HEK293 (cell line): ENCODE measurements at regions not wholly inside any gene's neighbourhood (a gene's known extent, or its start where the extent isn't known, plus 50 kb on each side); places are given as distances from the start of the nearest gene placed in this dataset.

ENCODE experiments used
- CTCF ChIA-PET: fragments of 350-600 bp; formaldehyde crosslinking; extraction: SDS; loops from one replicate; lab custom pipeline; 2021; ENCODE audit warnings: antibody characterized with exemption; lab: Yijun Ruan, JAX
- POLR2A ChIA-PET: fragments of 300-600 bp; formaldehyde crosslinking; extraction: SDS; loops from one replicate; lab custom pipeline; 2020; ENCODE audit warnings: antibody characterized with exemption, inconsistent platforms; lab: Yijun Ruan, JAX
- H3K27ac ChIP-seq: fragments of 200-500 bp; sonication (Bioruptor generic); 2 replicates; pipeline ENCODE4 v1.5.1; 2014; ENCODE audit warnings: low read depth, low read length, control low read depth, inconsistent platforms; ENCODE audit errors: extremely low read depth
- H3K36me3 ChIP-seq, 2 experiments: fragments of 200-500 bp in 1 of 2; sonication (Bioruptor generic) in 1 of 2; 1 replicate in 1 of 2; 2 replicates in 1 of 2; pipeline ENCODE4 v1.5.1; 2014 to 2017; ENCODE audit warnings: inconsistent platforms in 2 of 2, low read length in 2 of 2; ENCODE audit not compliant: control insufficient read depth in 2 of 2, insufficient read depth in 1 of 2
- H3K4me1 ChIP-seq: fragments of 200-500 bp; sonication (Bioruptor generic); 2 replicates; pipeline ENCODE4 v1.5.1; 2014; ENCODE audit warnings: mild to moderate bottlenecking, low read length, inconsistent platforms; ENCODE audit not compliant: control insufficient read depth, insufficient read depth
- H3K4me3 ChIP-seq: 2 replicates; pipeline ENCODE4 v1.5.1; 2011; ENCODE audit warnings: low read depth, mild to moderate bottlenecking, control low read depth, low read length, moderate library complexity
- H3K9me3 ChIP-seq: fragments of 200-500 bp; sonication (Bioruptor generic); 2 replicates; pipeline ENCODE4 v1.5.1; 2014; ENCODE audit warnings: low read depth, low read length, inconsistent platforms; ENCODE audit not compliant: control insufficient read depth, insufficient read depth
- ATF2 ChIP-seq: fragments of 450-650 bp; formaldehyde crosslinking; IDR thresholded peaks from 2 replicates; pipeline ENCODE4 v1.5.1; 2016; ENCODE audit warnings: missing biosample characterization, missing genetic modification characterization, low read depth
- HOXA7 ChIP-seq: sonication (generic); formaldehyde crosslinking; IDR thresholded peaks from 2 replicates; pipeline ENCODE4 v1.8.1; 2022; ENCODE audit warnings: missing genetic modification reagents, borderline replicate concordance
- PRDM10 ChIP-seq: fragments of 450-650 bp; formaldehyde crosslinking; IDR thresholded peaks from 2 replicates; pipeline ENCODE4 v1.5.1; 2016; ENCODE audit warnings: missing biosample characterization, missing genetic modification characterization
- ZBTB26 ChIP-seq: fragments of 450-650 bp; formaldehyde crosslinking; optimal IDR thresholded peaks from 2 replicates; pipeline ENCODE3; 2016; ENCODE audit warnings: missing biosample characterization, mild to moderate bottlenecking, missing genetic modification characterization
- ZBTB7A ChIP-seq: fragments of 450-650 bp; formaldehyde crosslinking; IDR thresholded peaks from 2 replicates; pipeline ENCODE4 v1.5.1; 2016; ENCODE audit warnings: low read depth, missing biosample characterization, missing genetic modification characterization
- ZFP41 ChIP-seq: fragments of 450-650 bp; formaldehyde crosslinking; IDR thresholded peaks from 2 replicates; pipeline ENCODE4 v1.5.1; 2016; ENCODE audit warnings: missing biosample characterization, missing genetic modification characterization, borderline replicate concordance
- ZNF148 ChIP-seq: fragments of 450-650 bp; formaldehyde crosslinking; IDR thresholded peaks from 2 replicates; pipeline ENCODE4 v1.5.0; 2017; ENCODE audit warnings: missing biosample characterization, missing genetic modification characterization, borderline replicate concordance
- ZNF580 ChIP-seq: fragments of 450-650 bp; formaldehyde crosslinking; IDR thresholded peaks from 2 replicates; pipeline ENCODE4 v1.5.1; 2016; ENCODE audit warnings: missing biosample characterization, missing genetic modification characterization
- ZNF692 ChIP-seq: fragments of 450-650 bp; formaldehyde crosslinking; IDR thresholded peaks from 2 replicates; pipeline ENCODE4 v1.5.1; 2016; ENCODE audit warnings: missing biosample characterization, missing genetic modification characterization
- ZNF830 ChIP-seq: fragments of 450-650 bp; IDR thresholded peaks from 2 replicates; pipeline ENCODE4 v1.5.0; 2018; ENCODE audit warnings: missing biosample characterization, missing genetic modification characterization, low read depth, mild to moderate bottlenecking, moderate library complexity

- Histone ChIP-seq H3K4me1 (no peaks in the 10 kb centered on the region), H3K9me3 (no peaks in the 10 kb centered on the region), H3K4me3 (no peak overlapping the region), H3K36me3 (no peaks in the 10 kb centered on the region), H3K27ac (no peak overlapping the region)
- CTCF ChIA-PET = no interaction called here
- POLR2A ChIA-PET = no interaction called here
- TF ChIP-seq ZBTB7A (tag by site-specific recombination) (no peak), PRDM10 (tag by site-specific recombination) (no peak), ZFP41 (tag by site-specific recombination) (no peak)
These were observed 181.2 kb upstream of the DMAC1 start for GRCh38 chr9:7980691-7981289.

- H3K9me3 ChIP-seq = no peaks in the 10 kb centered on the region
- POLR2A ChIA-PET = no interaction called here
- no peaks in the 10 kb centered on the region for H3K4me1 ChIP-seq
- TF ChIP-seq ZNF692 (tag by site-specific recombination) (no peak), HOXA7 (no peak), ZNF580 (tag by site-specific recombination) (no peak), ZBTB26 (tag by site-specific recombination) (no peak), ZNF148 (tag by site-specific recombination) (no peak), ATF2 (no peak), ZNF830 (tag by site-specific recombination) (no peak)
- TF ChIP-seq, all 188 proteins: peak for 0
- Histone ChIP-seq H3K27ac (no peak overlapping the region), H3K4me3 (no peak overlapping the region), H3K36me3 (no peaks in the 10 kb centered on the region)
- CTCF ChIA-PET = no interaction called here
These were observed 180.5 kb upstream of the DMAC1 start for GRCh38 chr9:7980041-7980440.
